HG03139 (cell line): ENCODE measurements at regions not wholly inside any gene's neighbourhood (a gene's known extent, or its start where the extent isn't known, plus 50 kb on each side); places are given as distances from the start of the nearest gene placed in this dataset.

Experiments used
- ATAC-seq: cut with Tn5 transposase; IDR thresholded peaks from one replicate; pipeline ENCODE4 v1.9.1; 2021; ENCODE audit not compliant: unreplicated experiment

- ATAC-seq = no peak
Measured at GRCh38 chr16:64136743-64137142, 985.1 kb downstream of the CDH11 start.

DNA sequence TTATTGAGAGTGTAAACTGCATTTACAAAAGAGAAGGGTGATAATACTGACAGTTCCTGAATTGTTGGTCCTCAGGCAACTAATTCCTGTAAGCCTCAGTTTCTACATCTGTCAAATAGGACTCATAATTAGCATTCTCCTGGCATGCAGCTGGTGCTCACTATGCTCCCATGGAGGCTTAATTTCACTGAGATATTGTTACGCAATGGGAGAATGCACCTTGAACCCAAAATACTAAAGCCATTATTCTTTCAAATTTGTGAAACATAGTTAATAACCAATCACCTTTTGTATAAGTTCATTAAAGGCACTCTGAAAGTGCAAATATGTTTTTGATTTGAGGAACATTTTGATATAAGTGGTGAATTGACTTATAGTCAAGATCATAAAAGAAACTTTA lies 985.5 kb downstream of the CDH11 start:
- no peak for ATAC-seq

GRCh38 chr16:64133366-64133765 lies 988.5 kb downstream of the CDH11 start:
- no peak for ATAC-seq

DNA sequence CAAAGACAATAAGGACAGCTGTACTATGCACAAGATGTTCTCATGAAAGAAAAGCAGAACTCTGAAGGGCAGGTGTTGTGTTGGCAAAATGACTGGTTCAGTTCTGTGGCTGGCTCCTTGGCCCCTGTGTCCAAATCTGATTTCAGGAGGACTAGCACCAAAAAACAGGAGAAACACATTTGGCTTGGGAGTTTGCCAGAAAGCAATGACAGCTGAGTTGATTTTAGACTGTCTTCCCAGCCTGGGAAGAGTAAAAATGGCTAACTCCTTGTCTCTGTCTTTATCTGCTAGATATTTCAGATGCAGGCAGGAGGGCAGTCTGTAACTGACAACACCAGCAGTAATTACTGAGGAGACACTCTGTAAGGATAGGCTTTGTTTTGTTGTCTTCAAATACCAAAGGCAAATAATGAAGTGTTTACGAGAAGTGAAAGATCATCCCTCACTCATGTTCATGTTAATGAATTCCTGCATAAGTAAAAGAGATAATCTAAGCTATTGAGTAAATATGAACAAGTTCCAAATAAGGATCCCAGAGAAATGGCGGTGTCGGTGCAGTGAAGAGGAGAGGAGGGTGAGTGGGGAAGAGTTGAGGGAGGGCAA lies 989.0 kb downstream of the CDH11 start:
- ATAC-seq = no peak

GRCh38 chr16:64132190-64132589 lies 989.7 kb downstream of the CDH11 start:
- no peak for ATAC-seq

GRCh38 chr16:64131423-64131822 lies 990.4 kb downstream of the CDH11 start:
- ATAC-seq = no peak

DNA sequence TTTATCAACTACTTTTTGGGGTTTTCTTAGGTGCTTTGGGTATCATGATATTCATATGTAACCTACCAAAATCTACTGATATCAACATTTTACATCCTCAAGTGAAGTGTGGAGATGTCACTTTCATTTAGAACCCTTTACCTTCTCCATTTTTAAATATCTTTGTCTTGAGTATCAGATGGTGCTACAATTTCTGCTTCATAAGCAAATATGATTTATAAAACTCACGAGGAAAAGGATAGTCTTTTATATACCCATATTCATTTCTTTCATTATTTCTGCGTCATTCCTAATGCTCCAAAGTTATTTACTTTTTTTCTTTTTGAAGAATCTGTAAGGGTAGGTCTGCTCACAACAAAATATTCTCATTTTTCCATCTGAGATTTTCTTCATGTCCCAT lies 991.7 kb downstream of the CDH11 start:
- no peak for ATAC-seq

DNA sequence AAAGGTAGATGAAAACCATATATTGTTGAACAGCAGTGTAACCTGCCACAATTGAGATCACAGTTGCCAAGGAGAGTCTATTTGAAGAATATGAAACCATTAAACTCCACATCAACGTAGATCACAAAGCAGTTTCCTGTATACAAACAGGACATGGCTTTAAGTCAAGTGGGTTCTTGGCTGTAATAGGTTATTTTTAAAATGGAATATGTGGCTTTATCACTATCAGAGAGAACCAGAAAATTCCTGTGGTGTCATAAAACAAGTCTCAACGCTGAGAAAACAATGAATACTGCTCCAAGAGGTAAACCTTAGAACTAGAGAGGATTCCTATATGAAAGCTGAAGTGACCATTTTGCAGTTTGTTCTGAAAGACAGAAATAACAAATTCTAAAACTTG lies 999.7 kb downstream of the CDH11 start:
- no peak for ATAC-seq

- no peak for ATAC-seq
Measured at GRCh38 chr16:64121473-64121872, 1000.4 kb downstream of the CDH11 start.

DNA sequence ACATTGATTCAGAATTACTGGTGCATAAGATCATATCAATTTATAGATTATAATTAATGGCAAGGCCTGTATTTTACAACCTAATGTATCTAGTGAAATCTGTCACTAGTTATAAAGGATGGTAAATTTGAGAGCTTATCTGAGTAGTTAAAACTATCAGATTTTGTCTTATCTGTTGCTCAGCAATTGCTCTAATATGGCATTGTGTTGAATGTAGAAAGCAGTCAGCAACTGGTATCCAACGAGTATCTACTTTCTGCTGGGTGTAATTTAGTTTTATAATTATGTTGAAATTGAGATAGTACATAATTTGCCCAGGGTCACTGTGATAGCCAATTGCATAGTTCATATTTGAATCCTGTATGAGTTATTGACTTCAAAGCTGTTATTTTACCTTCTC lies 1005.7 kb downstream of the CDH11 start:
- no peak for ATAC-seq

DNA sequence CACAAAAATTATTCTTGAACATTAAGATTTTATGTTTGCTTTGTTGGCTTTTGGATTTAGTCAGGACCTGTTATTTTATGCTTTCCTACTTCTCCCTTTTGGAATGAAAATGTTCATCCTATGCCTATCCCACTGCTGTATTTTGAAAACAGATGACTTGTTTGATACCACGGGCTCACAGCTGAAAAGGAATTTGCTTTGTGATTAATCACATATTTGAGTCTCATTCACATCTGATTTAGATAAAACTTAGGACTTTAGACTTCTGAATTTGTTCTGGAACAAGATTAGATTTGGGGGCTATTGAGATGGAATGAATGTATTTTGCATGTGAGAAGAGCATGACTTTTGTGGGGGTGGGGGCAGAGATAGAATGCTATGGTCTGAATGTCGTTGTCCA lies 1012.6 kb downstream of the CDH11 start:
- ATAC-seq = no peak

- ATAC-seq = no peak
Measured at GRCh38 chr16:64102654-64103053, 1019.2 kb downstream of the CDH11 start.

GRCh38 chr16:64098451-64098850 lies 1023.4 kb downstream of the CDH11 start:
- no peak for ATAC-seq

- ATAC-seq = no peak
Measured at GRCh38 chr16:64096689-64097088, 1025.2 kb downstream of the CDH11 start.

DNA sequence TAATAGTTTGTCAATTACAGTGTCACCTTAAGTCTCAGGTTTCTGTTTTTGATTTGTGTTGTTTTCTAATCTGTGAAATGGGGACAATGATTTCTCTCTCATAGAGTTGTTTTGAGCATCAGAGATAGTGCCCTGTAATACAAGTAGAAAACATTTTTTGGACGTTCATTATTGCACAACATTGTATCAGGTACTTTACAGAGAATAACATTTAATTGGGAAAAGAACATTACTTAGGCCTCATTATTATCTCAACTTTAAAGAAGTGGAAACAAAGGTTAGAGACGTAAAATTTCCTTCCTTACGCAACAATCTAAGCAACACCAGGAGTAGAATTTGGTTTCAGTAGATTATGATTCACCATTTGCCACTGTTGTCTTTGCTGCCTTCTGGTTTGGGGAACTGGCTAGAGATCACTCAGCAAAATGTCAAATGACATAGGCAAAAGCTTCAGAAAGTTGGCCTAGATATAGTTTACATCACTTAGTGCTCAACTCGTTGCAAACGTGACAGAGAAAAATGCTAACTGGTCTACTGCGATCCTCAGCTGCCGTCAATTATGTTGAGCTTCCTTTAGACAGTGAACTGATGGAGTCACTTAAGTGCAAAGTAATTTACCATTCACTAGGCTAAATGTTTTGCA lies 1026.8 kb downstream of the CDH11 start:
- ATAC-seq = no peak

GRCh38 chr16:64094181-64094965 lies 1027.5 kb downstream of the CDH11 start:
- ATAC-seq = no peak

DNA sequence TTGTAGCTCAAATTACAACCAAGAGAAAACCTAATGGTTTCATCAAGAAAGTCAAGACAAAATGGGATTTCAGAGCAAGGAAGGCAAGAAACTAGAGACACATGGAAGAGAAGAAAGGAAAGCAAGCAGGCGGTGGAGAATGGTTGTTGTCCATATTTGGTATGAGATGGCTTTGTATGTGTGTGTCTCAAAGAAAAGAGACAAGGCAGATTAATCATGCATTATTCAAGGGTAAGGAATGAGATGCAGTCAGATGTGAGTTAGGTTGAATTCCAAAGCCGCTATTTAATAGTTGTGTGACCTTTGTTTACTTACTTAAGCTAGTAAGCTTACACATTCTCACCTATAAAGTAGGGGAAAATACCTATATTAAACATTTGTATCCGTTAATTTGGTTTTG lies 1029.6 kb downstream of the CDH11 start:
- no peak for ATAC-seq

GRCh38 chr16:64090327-64090726 lies 1031.5 kb downstream of the CDH11 start:
- ATAC-seq = no peak

DNA sequence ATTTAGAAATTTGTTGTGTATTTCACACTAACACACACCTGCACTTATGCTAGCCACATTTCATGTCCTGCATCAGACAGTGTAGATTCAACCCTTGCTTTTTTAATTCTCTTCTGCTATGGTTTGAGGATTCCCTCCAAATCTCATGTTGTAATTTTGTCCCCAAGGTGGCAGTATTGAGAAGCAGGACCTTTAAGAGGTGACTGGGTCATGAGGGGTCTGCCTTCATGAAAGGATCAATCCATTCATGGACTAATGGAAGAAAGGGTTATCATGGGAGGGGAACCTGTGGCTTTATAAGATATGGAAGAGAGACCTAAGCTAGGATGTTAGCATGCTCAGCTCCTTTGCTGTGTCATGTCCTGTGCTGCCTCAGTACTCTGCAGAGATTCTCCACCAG lies 1032.2 kb downstream of the CDH11 start:
- no peak for ATAC-seq

DNA sequence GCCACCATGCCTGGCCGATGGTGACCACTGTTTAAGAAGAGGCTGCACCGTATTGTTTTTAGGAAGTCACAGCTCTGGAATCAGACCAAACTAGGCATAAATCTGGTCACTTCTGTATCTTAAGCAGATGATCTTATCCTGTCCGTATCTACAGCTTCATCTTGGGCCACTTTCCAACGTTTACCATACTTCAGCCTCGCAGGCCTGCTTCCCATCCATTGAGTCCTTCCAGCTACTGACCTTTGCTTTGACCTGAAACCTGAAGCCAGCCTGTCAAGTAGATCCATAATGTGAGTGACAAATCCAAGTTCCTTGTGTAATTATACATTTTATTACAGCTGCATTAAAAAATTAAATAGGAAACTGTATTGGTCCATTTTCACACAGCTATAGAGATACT lies 1033.0 kb downstream of the CDH11 start:
- no peak for ATAC-seq

DNA sequence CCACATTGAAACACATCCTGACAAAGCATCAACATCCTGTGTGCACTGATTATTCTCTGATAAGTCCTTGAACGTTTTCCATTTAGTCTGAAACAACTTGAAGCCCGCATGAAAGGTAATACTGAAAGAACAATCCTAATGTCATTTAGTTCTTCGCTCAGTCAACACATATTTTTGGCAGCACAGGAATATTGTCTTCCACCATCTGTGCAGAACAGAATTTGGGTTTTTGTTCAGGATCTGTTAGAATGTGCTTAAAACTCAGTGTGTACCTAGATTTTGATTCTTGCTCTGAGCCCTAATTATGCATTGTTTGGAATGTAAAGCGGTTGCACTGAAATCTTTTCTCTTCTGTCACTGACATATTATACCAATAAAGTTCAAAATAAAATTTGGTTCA lies 1036.6 kb downstream of the CDH11 start:
- ATAC-seq = no peak

GRCh38 chr16:64084706-64085105 lies 1037.2 kb downstream of the CDH11 start:
- no peak for ATAC-seq
